GM18508 (cell line): ENCODE measurements at regions not wholly inside any gene's neighbourhood (a gene's known extent, or its start where the extent isn't known, plus 50 kb on each side); places are given as distances from the start of the nearest gene placed in this dataset.

Source experiments
- ATAC-seq: cut with Tn5 transposase; IDR thresholded peaks from one replicate; pipeline ENCODE4 v1.9.1; 2021; ENCODE audit warnings: moderate number of reproducible peaks; ENCODE audit not compliant: insufficient read depth, unreplicated experiment

- no peak for ATAC-seq
Observed at GRCh38 chr7:95669513-95669912, 73.2 kb upstream of the PDK4 start.

- ATAC-seq = no peak
Observed at GRCh38 chr7:95668504-95669018, 72.2 kb upstream of the PDK4 start.

GRCh38 chr7:95662987-95663386 lies 66.7 kb upstream of the PDK4 start:
- ATAC-seq = no peak

DNA sequence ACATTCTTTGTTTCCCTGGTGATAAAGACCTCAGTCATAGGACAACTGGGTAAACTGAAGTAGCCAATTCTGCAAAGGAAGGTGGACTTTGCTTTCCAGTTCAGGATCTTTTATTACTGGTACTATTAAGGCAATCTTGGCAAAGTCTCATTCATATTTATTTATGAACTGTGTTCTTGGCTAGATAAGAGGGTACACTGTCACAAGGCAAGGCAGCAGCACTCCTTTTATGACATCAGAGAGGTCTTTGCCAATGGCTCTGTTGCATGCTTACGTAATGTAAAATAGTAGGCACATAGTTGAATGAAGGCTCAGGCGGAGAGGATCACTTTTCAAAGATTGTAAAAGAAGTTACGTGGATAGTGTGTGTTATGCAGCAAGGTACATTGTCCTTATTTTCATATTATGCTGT lies 63.7 kb upstream of the PDK4 start:
- no peak for ATAC-seq

- ATAC-seq = no peak
Observed at GRCh38 chr7:95658676-95659075, 62.4 kb upstream of the PDK4 start.

DNA sequence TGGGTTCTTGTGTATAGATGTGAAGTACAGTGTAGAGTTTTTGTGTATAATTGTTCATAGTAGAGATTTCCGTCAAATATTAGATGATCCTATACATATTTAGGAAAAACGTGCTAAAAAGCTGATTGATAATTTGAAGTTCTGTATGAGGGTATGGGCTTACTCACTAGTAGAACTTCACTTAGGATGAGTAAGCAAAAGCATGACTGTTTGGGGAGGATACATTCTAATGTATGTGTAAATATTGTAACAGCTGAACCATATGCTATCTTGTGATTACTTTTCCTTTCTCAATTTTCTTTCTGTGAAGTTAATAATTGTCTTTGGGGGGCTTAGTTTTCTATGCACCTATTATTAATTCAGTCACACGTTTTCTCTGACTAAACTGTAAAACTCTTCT lies 53.2 kb upstream of the PDK4 start:
- no peak for ATAC-seq

- ATAC-seq = no peak
Observed at GRCh38 chr7:95646350-95646749, 50.0 kb upstream of the PDK4 start.
